Gastrocnemius medialis (tissue), 4 donors: ENCODE measurements at regions not wholly inside any gene's neighbourhood (a gene's known extent, or its start where the extent isn't known, plus 50 kb on each side); places are given as distances from the start of the nearest gene placed in this dataset.

Source experiments
- ATAC-seq, 2 donors: fragments of 150-250 bp; one replicate each; pipeline ENCODE4 v1.9.1; 2016
- DNase-seq, 2 donors: peaks; one replicate each; pipeline ENCODE4 v3.0.0-alpha.2; 2019
- H3K27ac ChIP-seq, 4 donors: fragments of 200-600 bp; sonication (generic); 1 replicate in 1 of 4; 2 replicates in 3 of 4; pipeline ENCODE4 v1.5.1; 2016 to 2018; ENCODE audit warnings: mild to moderate bottlenecking in 2 of 4, moderate library complexity in 1 of 4
- H3K27me3 ChIP-seq, 3 donors: fragments of 200-600 bp; sonication (generic) in 2 of 3; 1 replicate in 1 of 3; 2 replicates in 2 of 3; pipeline versions ENCODE4 v1.5.1 to v1.6.0; 2016 to 2019; ENCODE audit warnings: mild to moderate bottlenecking in 1 of 3, moderate library complexity in 1 of 3
- H3K36me3 ChIP-seq, 2 donors: fragments of 200-600 bp; sonication (generic) in 1 of 2; one replicate each; pipeline ENCODE4 v1.5.1; 2017 to 2018
- H3K4me1 ChIP-seq, 2 donors: fragments of 200-600 bp; sonication (generic) in 1 of 2; one replicate each; pipeline ENCODE4 v1.5.1; 2016 to 2017; ENCODE audit warnings: mild to moderate bottlenecking in 2 of 2
- H3K4me3 ChIP-seq, 4 donors: fragments of 200-600 bp; sonication (generic) in 3 of 4; 1 replicate in 1 of 4; 2 replicates in 3 of 4; pipeline ENCODE4 v1.5.1; 2016 to 2019; ENCODE audit warnings: mild to moderate bottlenecking in 2 of 4
- H3K9me3 ChIP-seq, 3 donors: fragments of 200-600 bp; sonication (generic) in 2 of 3; 1 replicate in 1 of 3; 2 replicates in 2 of 3; pipeline ENCODE4 v1.5.1; 2016 to 2019
- POLR2A ChIP-seq, 2 donors: fragments of 450-650 bp; IDR thresholded peaks; one replicate each; pipeline ENCODE4 v1.6.1; 2017; ENCODE audit warnings: antibody characterized with exemption in 2 of 2, mild to moderate bottlenecking in 2 of 2, moderate library complexity in 2 of 2
- in situ Hi-C, 4 donors: fragments of 200-750 bp; cut with MboI; loops; one replicate each; pipeline versions ENCODE4 v1.15.0 to v1.8.0; 2017; ENCODE audit warnings: low sequenced_read_pairs in 4 of 4
- intact Hi-C: fragments of 100-400 bp; cut with DNase I; formaldehyde crosslinking; loops from one replicate; pipeline ENCODE4 v1.15.1; 2023; ENCODE audit warnings: low total_unique reads
- TF ChIP-seq, protein P1 (sequence below), 5 experiments: fragments of 450-650 bp in 3 of 5; fragments of 200-600 bp in 2 of 5; sonication (generic) in 2 of 5; IDR thresholded peaks in 4 of 5; conservative IDR thresholded peaks in 1 of 5; 1 replicate in 4 of 5; 2 replicates in 1 of 5; pipeline ENCODE4 v1.5.1; 2016 to 2019; ENCODE audit warnings: antibody characterized with exemption in 5 of 5, mild to moderate bottlenecking in 3 of 5, moderate library complexity in 3 of 5

DNA sequence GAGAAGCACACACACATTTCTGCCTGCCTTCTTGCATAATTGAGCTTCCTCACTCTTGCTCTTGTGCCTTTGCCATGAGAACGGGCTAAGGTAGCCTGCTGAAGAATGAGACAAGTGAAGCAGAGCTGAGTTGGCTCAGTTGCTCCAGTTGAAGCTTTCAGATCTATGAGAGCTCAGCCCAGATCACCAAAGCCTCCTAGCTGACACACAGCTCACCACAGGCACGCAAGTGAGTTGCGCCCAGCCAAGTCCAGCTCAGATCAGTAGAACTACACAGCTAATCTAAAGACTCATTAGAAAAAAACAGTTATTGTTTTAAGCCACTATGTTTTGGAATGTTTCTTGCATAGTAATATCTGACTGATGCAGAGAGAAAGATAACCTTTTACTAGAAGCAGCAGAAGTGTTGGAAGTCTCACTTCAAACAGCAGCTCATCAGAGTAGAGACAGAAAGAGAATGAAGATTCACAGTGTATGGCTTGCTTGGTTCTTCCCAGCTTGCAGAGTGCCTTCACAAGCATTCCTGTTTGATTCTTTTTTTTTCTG lies 362.4 kb downstream of the MID1IP1 start:
- Histone ChIP-seq H3K27ac (no peak overlapping the region), H3K4me3 (no peak overlapping the region), H3K36me3 (no peaks in the 10 kb centered on the region), H3K27me3 (peaks cover 0 to 6% (median 0%) of the 10 kb centered on the region in 3 donors), H3K9me3 (no peaks in the 10 kb centered on the region), H3K4me1 (no peaks in the 10 kb centered on the region)
- in situ Hi-C loops (no loop called here), intact Hi-C loops (loop anchor here (5.0 kb wide), 1 partner anchor 79 kb away; no protein-coding TSS in a partner anchor)
- TF ChIP-seq POLR2A (IDR thresholded peaks at IDR 0.05): no peak
- DNase-seq (no peak), ATAC-seq (no peak)

DNA sequence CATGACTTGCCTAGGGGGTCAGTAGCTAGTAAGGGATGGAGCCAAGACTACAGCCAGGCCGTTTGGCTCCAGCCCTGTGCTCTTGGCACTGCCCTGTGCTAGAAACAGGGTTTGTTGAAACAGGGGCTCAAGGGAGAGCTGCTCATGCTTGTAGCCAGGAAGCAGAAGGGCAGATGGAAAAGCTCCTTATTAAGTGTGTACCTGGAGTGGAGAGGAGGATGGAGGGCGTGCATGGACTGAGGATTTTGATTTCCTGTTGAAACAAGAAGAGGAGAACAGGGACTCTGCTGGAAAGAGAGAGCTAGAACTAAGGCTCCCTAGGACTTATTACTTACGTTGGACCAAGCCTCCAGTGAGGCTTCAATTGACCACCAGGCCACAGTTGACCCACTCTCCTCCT lies 363.0 kb downstream of the MID1IP1 start:
- DNase-seq: no peak

DNA sequence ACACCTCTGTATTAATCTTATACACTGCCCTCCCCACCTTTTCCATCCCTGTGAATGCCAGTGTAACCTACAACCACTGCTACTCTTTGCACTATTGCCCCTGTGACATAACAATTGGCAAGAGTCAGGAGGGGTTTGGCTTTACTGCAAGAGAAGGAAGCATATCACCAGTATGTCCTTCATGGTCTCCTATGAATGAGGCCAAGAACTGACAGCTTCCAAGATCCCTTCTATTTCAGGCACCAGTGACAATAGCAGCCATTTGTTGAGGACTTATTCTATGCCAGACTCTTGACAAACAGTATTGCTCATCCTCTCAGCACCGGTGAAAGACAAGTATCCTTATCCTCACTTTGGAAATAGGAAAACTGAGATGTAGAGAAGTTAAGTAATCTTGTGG lies 363.9 kb downstream of the MID1IP1 start:
- H3K4me3 ChIP-seq: no peak overlapping the region
- no peaks in the 10 kb centered on the region for H3K9me3 ChIP-seq
- intact Hi-C loops (no loop called here), in situ Hi-C loops (no loop called here)
- peak in 1 of 2 donors; percentile 30 for DNase-seq
- no peak for TF ChIP-seq POLR2A (IDR thresholded peaks at IDR 0.05)
- TF ChIP-seq, protein P1, sequence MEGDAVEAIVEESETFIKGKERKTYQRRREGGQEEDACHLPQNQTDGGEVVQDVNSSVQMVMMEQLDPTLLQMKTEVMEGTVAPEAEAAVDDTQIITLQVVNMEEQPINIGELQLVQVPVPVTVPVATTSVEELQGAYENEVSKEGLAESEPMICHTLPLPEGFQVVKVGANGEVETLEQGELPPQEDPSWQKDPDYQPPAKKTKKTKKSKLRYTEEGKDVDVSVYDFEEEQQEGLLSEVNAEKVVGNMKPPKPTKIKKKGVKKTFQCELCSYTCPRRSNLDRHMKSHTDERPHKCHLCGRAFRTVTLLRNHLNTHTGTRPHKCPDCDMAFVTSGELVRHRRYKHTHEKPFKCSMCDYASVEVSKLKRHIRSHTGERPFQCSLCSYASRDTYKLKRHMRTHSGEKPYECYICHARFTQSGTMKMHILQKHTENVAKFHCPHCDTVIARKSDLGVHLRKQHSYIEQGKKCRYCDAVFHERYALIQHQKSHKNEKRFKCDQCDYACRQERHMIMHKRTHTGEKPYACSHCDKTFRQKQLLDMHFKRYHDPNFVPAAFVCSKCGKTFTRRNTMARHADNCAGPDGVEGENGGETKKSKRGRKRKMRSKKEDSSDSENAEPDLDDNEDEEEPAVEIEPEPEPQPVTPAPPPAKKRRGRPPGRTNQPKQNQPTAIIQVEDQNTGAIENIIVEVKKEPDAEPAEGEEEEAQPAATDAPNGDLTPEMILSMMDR (IDR thresholded peaks at IDR 0.05 in 4 of 5, conservative IDR thresholded peaks at IDR 0.05 in 1 of 5): no peak
- peak; percentile 94 to 98 for ATAC-seq
- peak overlapping the region in 1 of 4 donors; percentile 20 for H3K27ac ChIP-seq
- H3K36me3 ChIP-seq: no peaks in the 10 kb centered on the region
- no peaks in the 10 kb centered on the region for H3K4me1 ChIP-seq
- peaks cover 0 to 6% (median 0%) of the 10 kb centered on the region in 3 donors for H3K27me3 ChIP-seq

More for the DNA sequence above, 363.0 kb downstream of the MID1IP1 start:
- intact Hi-C loops: loop anchor here (5.0 kb wide), 1 partner anchor 78 kb away; no protein-coding TSS in a partner anchor
- Histone ChIP-seq H3K9me3 (no peaks in the 10 kb centered on the region), H3K27me3 (peaks cover 0 to 6% (median 0%) of the 10 kb centered on the region in 3 donors), H3K4me3 (no peak overlapping the region), H3K4me1 (no peaks in the 10 kb centered on the region), H3K36me3 (no peaks in the 10 kb centered on the region), H3K27ac (no peak overlapping the region)
- no peak for ATAC-seq
- in situ Hi-C loops: no loop called here
- no peak for TF ChIP-seq POLR2A (IDR thresholded peaks at IDR 0.05)
- TF ChIP-seq, protein P1 (IDR thresholded peaks at IDR 0.05 in 4 of 5, conservative IDR thresholded peaks at IDR 0.05 in 1 of 5): no peak

DNA sequence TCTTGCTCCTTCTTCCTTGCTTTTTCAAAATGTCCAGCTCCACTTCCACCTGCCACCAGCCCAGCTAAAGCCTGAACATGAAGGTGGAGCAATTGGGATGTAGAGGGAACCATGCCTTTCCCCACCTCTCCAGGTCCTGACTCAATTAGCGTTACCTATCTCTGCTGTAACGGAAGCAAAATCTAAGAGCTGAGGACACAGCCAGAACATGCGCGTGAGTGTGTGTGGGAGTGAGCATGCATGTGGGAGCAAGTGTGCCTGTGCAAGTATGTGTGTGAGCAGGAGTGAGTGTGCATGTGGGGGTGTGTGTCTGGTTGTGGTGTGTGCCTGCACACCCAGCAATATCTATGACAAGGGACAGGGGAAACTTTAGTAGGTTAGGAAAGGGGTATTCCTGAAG lies 364.5 kb downstream of the MID1IP1 start:
- Histone ChIP-seq H3K27ac (peak overlapping the region in 2 of 4 donors; percentile 20 to 23), H3K9me3 (no peaks in the 10 kb centered on the region), H3K4me1 (no peaks in the 10 kb centered on the region), H3K4me3 (no peak overlapping the region), H3K27me3 (peaks cover 0 to 6% (median 0%) of the 10 kb centered on the region in 3 donors), H3K36me3 (no peaks in the 10 kb centered on the region)
- intact Hi-C loops: no loop called here
- TF ChIP-seq, protein P1 (IDR thresholded peaks at IDR 0.05 in 4 of 5, conservative IDR thresholded peaks at IDR 0.05 in 1 of 5): no peak
- TF ChIP-seq POLR2A (IDR thresholded peaks at IDR 0.05): no peak
- no peak for ATAC-seq
- in situ Hi-C loops: no loop called here
- DNase-seq: no peak

DNA sequence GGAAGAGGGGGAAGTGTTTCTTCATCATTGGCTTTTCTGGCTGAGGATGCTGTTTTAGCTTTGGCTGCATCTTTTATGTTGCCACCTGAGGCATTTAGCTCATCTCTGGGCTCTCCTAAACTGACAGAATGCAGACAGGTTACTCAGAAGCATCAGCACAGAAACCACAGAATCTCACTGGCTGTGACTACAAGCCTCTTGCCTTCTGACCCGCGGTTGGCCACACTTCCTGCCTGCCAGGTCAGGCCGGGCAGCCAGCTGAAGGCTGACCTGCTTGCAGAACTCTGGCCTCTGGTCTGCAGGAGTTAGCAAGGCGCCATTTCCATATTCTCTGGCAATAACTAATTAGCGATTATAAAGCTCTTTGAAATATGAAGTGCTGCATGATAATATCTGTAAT lies 366.5 kb downstream of the MID1IP1 start:
- Histone ChIP-seq H3K4me1 (no peaks in the 10 kb centered on the region), H3K36me3 (no peaks in the 10 kb centered on the region), H3K9me3 (no peaks in the 10 kb centered on the region), H3K27me3 (peaks cover 0 to 4% (median 0%) of the 10 kb centered on the region in 3 donors), H3K27ac (no peak overlapping the region), H3K4me3 (no peak overlapping the region)
- intact Hi-C loops: no loop called here
- no peak for TF ChIP-seq POLR2A (IDR thresholded peaks at IDR 0.05)
- TF ChIP-seq, protein P1 (IDR thresholded peaks at IDR 0.05 in 4 of 5, conservative IDR thresholded peaks at IDR 0.05 in 1 of 5): no peak
- in situ Hi-C loops: no loop called here
- DNase-seq: no peak
- no peak for ATAC-seq
